Renal pelvis (tissue), 1 donor: ENCODE measurements at regions not wholly inside any gene's neighbourhood (a gene's known extent, or its start where the extent isn't known, plus 50 kb on each side); places are given as distances from the start of the nearest gene placed in this dataset.

ENCODE experiments used
- DNase-seq: peaks from one replicate; pipeline ENCODE4 v3.0.0-alpha.2; 2013

DNA sequence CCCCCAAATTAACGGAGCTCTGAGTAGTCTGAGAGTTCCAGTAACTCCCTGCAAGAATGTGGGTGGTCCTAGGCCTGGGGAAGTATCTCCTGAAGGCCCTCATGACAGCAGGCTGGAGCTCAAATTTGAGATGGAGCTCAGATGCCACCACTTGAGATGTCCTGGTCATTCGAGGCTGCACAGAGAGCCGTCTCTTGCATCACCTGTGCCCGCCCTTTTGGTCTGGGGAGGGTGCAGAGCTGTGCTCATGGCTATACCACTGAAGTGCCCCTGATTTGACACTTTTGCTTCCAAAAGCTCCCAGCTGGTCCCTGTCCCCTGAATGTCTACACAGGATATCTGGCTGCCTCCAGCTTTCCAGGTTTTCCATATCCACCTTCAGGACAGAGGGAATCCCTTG is 214.0 kb upstream of the B3GAT1 start:
- DNase-seq, result no peak

DNA sequence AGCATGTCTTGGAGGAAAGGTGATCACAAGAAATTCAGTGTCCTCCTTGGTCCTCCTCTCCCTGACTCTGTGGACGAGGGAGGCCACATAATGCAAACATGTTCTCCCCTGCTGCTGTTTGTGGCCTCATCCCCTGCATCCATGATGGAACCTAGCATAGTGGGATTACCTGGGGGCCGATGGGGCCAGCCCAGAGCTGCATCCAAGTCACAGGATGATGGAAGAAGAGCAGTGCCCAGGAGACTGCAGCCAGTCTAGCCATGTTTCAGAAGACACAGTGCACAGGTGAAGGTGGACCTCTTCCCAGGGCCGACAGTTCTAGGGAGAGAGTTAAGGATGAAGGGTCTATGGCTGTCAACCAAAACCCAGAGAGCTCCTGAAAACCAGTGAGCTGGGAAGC is 213.6 kb upstream of the B3GAT1 start:
- no peak for DNase-seq

DNA sequence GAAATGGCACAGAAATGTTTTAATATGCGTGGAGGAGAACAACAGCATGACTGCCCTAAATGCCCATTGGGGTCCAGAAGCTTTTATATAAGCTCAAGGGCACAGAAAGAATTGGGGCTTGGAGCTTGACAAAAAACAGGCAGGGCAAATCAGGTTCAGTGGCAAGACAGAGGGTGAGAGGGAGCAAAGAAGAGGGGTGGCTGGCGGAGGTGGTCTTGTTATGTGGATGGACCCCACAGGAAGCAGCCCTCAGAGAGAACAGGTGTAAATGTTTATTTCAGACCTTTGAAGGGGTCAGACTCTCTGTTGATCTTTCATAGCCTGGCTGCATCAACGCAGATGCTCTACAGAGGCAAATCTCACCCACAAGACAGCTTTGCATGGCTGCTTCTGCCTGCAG is 213.1 kb upstream of the B3GAT1 start:
- DNase-seq, result no peak

DNA sequence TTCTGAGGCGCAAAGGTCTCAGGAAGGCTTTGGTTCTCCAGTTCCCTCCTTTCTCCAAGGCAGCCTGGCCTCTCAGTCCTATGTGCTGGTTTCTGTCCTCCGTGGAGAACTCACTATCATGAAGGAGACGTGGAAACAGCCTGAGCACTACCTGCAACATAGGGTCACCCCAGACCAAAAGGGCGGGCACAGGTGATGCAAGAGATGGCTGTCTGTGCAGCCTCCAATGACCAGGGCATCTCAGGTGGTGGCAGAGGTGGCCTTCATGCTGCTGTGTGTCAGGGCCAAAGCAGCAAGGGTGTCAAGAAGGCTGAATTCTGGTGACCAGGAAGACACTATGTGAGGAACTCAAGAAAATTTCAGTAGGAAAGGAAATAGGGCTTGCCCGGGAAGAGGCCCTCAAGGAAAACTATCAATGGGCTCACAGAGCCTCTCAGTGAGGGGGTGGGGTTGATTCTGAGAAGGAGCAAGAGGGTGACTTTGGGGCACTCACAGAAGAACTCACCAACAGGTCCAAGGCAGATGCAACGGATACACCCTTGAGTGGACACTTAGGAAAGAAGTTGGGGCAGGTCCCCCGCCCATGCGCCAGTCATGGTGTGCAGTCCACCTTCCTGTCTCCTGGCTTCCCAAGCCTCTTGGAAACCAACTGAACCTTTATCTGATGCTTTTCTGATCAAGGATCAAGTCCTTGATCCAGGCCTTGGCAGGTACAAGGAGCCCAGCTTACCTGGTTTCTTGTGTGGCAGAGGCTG is 212.3 kb upstream of the B3GAT1 start:
- DNase-seq, result no peak

DNA sequence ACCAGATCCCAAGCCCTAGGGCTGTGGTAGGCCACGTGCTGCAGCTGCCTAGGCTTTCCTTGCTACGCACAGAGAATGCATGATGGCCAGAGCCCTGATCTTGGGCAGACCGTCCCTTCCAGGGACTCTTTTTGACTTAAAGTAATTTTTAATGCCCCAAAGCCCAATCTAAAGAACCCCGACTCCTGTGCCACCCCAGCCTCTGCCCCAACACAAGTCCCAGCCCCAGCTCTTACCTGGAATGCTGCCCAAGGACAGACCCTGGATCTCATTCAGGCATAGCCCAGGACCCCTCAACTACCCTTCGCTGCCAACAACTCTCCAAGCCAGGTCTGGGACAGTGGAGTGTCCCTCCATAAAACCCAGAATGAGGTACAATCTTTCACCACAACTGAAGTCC is 211.7 kb upstream of the B3GAT1 start:
- no peak for DNase-seq

DNA sequence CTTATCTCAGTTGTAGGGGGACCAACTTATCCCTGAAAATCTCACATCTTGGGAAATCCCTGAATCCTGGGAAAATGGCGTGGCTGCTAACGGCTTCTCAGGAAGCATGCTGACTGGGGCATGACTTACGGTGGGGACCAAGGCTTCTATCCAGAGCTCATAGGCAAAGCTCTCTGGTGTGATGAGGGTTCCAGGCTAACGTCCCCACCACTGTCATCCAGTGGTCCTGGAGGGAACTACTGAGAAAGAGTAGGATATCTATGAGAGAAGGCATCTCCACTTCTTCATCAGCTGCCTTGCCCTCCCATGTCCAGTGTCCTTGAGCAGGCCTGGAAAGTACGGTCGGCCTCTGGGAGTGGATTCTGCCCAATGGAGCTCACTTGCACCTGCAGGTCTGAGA is 210.4 kb upstream of the B3GAT1 start:
- DNase-seq, result no peak

DNA sequence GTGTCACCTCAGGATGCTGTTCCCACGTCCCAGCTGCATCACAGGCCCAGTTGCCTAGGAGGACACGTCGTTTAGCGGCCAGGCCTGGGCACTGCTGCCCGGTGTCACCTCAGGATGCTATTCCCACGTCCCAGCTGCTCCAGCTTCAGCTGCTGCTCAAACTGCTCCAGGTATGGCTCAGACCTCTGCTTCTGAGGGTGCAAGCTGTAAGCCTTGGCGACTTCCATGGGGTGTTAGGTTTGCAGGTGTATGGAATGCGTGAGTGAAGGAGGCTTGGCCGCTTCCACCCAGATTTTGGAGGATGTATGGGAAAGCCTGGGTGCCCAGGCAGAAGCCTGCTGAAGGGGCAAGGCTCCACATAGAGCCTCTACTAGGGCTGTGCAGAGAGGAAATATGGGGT is 205.3 kb upstream of the B3GAT1 start:
- no peak for DNase-seq

DNA sequence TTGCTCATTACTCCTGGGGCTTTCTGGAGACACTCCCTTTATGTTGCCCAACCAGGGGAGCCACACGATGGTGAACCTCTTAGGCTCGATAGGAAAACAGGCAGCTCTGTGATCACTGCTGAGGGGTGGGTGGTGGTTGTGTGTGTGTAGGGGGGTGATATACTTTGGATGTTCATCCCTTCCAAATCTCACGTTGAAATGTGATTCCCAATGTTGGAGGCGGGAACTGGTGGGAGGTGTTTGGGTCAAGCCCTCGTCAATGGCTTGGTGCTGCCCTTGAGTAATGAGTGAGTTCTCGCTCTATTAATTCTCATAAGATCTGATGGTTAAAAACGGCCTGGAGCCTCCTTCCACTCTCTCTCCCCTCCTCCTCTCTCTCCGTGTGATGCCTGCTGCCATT is 204.0 kb upstream of the B3GAT1 start:
- DNase-seq, result no peak

DNA sequence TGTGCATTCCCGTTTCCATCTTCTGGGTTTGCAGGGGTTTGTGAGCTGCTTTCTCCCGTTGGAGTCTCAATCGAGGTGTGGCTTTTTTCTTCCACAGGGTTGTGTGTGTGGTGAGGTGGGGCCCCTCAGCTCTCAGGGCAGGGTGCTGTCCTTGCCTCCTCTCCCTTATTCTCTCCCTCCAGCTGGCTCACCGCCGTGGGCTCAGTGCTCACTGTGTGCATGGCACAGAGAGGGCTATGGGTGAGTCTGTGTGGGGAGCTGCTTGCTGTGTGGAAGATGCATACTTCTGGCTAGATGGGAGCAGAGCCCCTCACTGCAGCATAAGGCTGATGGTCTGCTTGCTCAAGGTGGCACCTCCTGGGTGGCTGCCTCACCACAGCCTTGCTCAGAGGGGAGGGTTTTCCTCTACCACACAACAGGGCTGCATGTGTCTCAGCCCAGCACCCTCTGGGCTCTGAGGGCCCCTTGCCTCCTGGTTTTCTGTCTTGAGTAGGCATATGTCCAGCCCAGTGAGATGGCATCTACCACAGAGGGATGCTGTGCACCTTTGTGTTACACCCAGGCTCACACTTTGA is 203.1 kb upstream of the B3GAT1 start:
- DNase-seq, result no peak

DNA sequence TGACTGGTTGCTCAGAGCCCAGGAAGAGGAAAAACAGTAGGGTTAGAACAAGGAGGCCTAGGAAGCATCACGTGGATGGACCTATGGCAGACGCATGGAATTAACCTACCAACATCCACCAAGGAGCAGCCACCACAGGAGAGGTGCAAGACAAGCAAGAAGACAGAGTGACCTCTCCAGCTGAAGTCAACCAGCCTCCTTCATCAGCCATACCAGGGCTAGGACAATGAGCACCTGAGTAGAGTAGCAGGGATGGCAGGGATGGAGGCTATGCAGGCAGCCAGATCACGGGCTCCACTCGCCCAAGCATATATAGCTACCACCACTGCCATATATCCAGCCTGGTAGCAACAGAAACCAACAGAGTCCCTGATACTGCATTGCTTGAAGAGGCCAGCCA is 202.1 kb upstream of the B3GAT1 start:
- no peak for DNase-seq

DNA sequence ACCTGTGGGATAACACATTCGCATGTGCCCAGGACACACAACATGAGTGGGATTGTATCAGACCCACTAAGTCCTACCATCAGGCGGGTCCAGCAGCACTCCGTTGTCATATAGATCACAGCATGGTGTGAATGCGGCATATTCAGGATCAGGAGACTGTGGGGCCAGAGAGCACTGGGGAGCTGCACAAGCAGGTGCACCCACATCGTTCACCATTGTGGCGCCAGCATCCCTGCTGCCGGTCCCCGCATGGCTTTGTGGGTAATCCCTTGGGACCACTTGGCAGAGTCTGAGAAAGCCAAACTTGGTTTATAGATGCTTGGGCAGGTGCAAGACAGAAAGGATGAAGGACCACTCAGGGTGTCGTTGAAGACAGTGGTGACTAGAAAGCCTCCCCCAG is 201.6 kb upstream of the B3GAT1 start:
- DNase-seq, result no peak

DNA sequence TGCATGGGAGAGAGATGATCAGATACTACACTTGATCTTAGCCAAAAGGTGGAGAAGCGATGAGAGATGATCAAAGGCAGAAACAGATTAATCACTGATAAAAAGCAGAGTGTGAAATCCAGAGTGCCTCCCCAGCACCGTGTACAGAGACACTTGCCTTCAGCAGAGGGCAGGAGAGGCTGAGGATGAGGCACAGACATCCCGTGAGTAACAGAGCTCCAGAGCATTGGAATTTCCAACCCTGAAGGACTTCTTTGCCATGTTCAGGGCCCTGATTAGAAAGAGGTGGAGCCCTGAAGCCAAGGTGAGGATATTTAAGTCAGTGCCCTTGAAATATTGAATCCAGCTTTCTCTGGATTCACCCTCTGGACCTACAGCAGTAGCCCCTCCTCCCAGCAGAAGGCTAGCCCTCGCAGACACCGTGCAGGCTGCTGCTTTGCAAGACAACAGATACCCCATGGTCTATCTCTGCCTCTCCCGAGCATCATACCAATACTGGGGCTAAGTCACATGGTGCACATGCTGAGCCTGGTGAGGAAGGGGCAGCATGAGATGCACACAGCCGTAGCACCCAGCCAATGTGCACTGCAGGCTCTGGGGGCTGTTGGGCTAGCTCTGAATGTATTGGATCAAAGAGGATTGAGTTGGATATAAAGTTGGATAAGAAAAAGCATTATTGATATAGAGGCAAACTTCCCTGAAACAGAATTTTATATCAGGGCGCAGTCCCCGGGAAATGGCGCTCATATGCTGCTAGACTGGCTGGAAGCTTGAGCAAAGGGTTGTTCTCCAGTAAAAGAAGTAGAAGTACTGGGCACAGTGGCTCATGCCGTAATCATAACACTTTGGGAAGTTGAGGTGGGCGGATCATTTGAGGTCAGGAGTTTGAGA is 200.3 kb upstream of the B3GAT1 start:
- no peak for DNase-seq

DNA sequence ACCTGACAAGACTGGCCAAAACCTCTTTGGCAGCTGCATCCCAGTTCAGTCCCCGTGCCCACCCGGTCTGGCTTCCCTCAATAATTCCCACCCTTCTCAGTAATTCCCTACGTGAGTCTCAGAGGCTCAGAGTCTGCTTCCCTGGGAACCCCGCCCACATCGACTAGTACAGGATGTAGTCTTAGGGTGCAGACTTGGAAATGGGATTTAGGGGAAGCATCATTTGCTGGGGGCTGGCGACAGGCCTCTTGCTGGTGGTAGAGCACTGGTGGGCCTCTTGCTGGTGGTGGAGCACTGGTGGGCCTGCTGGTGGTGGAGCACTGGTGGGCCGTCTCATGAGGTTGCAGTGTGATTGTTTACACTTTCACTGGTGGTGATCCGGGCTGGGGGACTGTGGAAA is 199.5 kb upstream of the B3GAT1 start:
- DNase-seq, result no peak

DNA sequence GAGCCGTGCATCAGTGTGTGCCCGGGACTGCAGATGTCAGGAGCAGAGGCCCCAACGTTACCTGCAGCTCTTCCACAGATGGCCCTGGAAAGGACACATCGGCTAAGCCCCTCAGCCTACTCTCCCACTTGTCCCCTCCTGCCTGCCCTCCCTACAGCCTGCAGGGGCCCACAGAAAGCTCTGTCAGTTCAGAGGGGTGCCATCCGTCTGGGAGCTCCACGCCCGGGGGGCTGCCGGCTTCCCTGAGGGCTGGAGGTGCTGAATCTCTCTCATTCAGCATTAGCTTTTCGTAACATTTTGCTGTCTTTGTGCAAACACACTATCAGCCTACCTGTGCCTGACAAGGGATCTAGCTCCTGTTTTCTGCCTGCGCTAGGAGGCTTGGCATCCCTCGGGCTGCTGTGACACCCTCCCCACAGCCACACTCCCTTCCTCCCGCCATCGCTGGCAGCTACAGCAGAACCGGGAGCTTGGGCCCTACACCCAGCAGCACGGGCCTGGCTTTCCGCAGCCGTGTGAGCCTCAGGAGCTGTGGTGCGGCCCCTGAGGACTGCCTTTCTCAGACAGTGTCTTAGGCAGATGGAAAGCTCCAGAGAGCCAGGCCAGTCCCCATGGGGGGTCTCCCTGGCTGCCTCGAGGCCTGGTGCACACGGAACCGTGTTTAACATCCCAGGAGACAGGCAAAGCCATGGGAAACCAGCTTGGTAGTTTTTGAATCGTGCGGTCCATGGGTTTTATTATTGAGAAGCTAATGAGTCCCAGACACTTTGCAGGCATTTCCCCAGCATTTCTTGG is 198.3 kb upstream of the B3GAT1 start:
- DNase-seq, result no peak

DNA sequence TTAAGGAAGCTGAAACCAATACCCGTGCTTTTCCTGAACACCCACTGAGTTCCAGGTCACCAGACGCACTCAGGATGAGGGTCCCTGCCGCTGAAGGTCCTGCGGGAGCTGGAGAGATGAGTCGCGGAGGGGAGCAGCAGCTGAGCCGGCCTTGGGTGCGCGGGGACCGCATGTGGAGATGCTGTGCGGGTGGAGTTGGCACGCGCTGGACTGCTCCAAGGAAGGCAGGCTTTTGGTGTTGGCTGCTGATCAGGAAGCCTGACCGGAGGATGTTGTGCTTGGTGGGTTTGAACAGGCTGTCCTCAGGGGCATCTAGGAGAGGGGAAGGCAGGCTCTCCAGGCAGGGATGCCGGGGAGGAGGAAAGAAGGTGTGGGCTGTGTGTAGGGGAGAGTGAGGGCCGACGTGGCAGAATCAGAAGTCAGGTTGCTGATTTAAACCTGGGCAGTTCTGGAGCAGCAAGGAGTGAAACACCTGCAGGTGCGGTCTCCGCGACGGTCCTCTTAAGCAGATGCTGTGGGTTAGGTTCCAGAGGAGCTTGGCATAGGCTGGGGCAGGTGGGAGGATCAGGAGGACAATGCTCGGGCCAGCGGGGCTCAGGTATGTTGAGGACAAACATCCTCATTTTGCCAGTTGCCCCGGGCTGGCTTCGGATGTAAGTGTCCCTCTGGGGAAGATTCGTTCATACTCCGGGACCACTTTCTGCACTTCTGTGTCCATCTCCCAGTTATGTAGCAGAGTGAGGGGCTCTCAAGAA is 197.5 kb upstream of the B3GAT1 start:
- no peak for DNase-seq

DNA sequence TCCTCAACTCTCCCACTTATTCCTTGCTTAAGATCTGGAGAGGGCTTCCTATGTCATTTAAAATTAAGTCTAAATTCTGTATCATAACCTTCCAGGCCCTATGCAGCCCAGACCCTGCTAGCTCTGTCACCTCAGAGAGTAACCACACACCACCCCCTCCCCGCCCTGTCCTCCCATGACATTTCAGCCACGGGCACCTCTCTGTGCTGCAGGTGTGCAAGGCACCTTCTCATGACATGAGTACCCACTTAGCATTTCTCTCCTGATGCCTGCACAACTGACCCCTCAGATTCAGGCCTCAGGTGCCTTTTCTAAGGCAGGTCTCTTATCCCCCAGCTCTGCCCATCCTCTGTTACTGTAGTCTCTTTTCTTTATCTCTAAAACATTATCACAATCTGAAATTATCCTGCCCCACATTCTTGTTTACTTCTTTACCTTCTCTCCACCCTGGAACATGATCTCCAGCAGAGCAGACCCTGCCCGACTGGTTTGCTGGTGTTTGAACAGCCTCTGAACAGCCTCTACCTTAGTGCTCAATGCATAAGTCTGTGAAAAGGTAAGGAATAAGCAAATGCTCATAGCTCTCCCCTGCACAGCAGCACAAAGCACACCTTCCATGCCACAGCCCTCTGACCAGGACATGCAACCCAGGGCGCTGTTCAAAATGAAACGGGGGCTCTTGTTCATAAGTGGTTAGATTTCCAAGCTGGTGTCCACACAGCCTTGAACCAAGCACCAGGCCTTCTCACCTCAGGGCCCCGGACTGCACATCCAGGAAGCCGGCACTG is 196.1 kb upstream of the B3GAT1 start:
- no peak for DNase-seq

DNA sequence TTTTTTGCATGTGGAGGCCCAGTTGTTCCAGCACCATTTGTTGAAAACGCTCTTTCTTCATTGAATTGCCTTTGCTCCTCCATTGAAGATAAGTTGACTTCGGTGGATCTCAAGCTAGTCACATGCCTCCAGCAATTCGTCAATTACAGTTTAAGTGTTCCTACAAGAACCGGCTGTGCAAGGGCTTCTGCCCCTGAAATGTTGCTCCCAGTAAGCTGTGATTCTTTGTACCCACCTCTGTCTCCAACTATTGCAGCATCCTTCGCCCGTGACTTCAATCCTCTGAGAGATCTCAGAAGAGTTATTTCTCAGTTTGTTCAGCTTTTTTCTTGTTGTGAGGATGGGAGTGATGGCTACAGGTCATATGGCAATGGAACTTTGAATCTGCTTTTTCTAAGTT is 194.2 kb upstream of the B3GAT1 start:
- no peak for DNase-seq

DNA sequence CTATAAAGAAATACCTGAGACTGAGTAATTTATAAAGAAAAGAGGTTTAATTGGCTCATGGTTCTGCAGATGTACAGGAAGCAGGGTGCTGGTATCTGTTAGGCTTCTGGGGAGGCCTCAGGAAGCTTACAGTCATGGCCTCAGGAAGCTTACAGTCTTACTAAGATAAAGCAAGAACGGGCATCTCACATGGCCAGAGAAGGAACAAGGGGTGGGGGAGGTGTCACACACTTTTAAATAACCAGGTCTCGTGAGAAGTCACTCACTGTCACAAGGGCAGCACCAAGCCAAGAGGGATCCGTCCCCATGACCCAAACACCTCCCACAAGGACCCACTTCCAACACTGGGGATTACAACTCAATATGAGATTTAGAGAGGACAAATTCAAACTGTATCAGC is 192.8 kb upstream of the B3GAT1 start:
- DNase-seq, result no peak

DNA sequence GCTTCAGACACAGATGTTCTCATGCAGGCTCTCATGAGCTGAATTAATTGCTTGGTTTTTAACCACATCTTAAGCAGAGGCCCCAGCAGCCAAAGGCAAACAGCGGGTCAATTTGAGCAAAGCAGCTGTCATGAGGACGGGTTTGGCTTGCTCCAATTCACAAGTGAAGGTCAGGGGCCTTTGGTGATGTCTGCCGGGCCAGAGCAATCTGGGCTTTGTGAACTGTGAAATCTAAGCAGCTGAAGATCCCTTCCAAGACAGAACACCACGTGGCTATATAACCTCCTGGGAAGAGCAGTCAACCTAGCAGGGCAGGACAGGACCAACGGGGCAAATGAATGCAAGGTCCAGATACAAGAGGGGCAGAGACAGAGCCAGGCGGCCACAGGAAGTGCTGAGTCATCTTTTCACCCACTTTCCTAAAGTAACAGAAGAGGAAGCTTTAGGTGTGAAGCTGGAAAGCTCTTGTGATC is 187.3 kb upstream of the B3GAT1 start:
- no peak for DNase-seq

DNA sequence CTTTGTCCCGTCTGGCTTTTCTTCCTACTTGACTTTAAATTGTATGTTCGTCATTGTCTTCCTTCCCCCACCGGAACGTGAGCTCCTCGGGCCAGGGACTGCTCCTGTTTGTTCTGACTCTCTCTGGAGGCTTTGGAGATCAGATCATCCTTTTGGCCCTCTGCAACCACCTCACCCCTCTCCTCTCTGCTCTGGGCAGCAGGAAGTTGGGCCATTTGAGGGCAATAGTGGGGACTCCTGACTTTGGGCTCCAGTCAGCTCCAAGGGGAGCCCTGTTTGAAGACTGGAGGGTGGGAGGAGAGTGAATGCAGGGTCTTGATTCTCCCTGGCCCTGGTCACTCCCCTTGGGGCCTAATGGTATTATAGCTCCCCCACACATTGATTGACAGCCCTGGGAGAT is 186.3 kb upstream of the B3GAT1 start:
- DNase-seq, result no peak

DNA sequence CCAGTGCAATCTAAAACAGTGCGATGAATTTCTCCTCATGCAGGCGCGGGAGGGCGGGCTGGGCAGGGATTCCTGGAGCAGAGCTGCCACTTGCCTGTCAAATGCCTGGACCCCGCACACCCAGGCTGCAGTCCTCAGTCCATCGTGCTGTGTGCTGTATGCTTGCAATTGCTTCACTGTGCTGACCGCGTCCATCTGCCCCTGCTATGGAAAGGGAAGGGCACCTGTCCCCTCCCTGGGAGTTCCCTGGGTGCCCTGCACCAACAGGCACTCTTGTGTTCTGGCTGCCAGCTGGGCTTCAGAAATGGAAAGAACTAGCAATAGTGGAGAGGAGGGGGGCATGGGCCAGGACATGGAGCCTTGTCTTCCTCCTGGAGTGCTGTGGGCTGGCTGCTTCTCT is 185.4 kb upstream of the B3GAT1 start:
- no peak for DNase-seq
